ENCODE measurements at regions not wholly inside any gene's neighbourhood (a gene's known extent, or its start where the extent isn't known, plus 50 kb on each side); places are given as distances from the start of the nearest gene placed in this dataset.

DNA sequence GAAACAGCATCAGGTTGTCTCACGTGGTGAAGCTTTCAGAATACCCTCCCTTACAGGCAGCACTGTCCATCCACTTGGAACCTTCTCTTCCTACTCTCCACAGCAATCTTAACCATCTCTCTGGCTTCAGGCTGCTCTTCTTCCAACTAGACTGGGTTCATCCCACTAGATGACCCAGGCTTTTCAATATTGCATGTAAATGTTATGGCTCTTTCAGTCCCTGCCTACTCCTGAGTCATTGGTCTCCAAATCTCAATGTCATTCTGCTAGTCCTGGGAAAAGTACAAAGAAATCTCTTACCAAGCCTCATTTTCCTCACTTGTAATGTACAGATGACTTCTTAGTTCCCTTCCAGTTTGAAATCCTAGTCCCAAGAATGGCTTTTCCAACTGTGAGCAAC is 109.7 kb upstream of the CTNNB1 start:
- Histone ChIP-seq H3K4me3 (ENCODE audit: low read depth, low read length) (no peak overlapping the region), H3K36me3 (ENCODE audit: control insufficient read depth, insufficient read depth, low read length) (no peaks in the 10 kb centered on the region), H3K79me2 (no peaks in the 10 kb centered on the region), H3K4me2 (ENCODE audit: low read length) (no peak overlapping the region), H3K27ac (no peak overlapping the region), H3K9ac (no peak overlapping the region), H3K27me3 (ENCODE audit: control insufficient read depth, insufficient read depth, low read length) (no peaks in the 10 kb centered on the region), H3K9me3 (ENCODE audit: control insufficient read depth, low read length) (no peaks in the 10 kb centered on the region), H3K4me1 (no peaks in the 10 kb centered on the region), H2AFZ (no peak overlapping the region)
- TF ChIP-seq CTCF (IDR thresholded peaks at IDR 0.05) = no peak

DNA sequence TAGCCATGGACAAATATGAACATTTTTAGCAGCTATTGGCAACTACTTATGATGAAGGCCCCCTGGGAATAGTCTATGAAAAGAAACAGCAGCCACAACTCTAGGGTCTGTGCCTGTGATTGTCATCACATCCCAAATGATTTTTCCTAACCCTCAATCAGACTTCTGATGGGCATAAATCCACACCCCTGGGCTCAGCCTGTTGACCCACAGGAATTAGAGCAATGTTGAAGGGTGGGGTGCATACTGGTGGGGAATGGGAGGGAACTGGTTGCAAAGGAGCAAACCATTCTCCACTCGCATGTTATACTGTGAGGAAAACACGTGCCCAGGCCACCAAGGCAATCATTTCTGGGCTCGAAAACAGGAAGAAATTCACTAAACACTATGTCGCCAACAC is 106.5 kb upstream of the CTNNB1 start:
- Histone ChIP-seq H3K36me3 (ENCODE audit: control insufficient read depth, insufficient read depth, low read length) (no peaks in the 10 kb centered on the region), H3K9ac (no peak overlapping the region), H3K79me2 (no peaks in the 10 kb centered on the region), H3K4me2 (ENCODE audit: low read length) (no peak overlapping the region), H3K4me1 (no peaks in the 10 kb centered on the region), H3K27me3 (ENCODE audit: control insufficient read depth, insufficient read depth, low read length) (no peaks in the 10 kb centered on the region), H2AFZ (no peak overlapping the region), H3K27ac (no peak overlapping the region), H3K9me3 (ENCODE audit: control insufficient read depth, low read length) (no peaks in the 10 kb centered on the region), H3K4me3 (ENCODE audit: low read depth, low read length) (no peak overlapping the region)
- no peak for TF ChIP-seq CTCF (IDR thresholded peaks at IDR 0.05)

DNA sequence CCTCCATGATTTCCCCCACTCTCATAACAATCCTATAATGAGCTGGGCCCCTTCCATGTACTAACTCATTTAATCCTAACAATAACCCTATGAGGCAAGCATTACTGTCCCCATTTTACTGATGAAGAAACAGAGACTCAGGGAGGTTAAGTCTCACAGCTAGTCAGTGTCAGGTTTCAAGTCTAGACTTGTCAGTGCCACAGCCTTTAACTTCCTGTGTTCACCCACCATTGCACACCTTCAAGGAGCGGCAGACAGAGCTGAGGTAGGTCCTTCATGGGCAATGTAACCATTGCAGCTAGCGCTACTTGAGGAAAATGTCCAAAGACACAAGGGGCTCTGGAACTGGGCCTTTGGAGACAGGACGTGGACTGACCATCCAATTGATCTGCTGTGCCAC is 105.8 kb upstream of the CTNNB1 start:
- no peak overlapping the region for H3K9ac ChIP-seq
- H3K36me3 ChIP-seq (ENCODE audit: control insufficient read depth, insufficient read depth, low read length) = no peaks in the 10 kb centered on the region
- H2AFZ ChIP-seq = no peak overlapping the region
- no peak overlapping the region for H3K4me2 ChIP-seq (ENCODE audit: low read length)
- TF ChIP-seq CTCF (IDR thresholded peaks at IDR 0.05) = no peak
- H3K27me3 ChIP-seq (ENCODE audit: control insufficient read depth, insufficient read depth, low read length) = no peaks in the 10 kb centered on the region
- no peaks in the 10 kb centered on the region for H3K9me3 ChIP-seq (ENCODE audit: control insufficient read depth, low read length)
- H3K4me1 ChIP-seq = no peaks in the 10 kb centered on the region
- H3K4me3 ChIP-seq (ENCODE audit: low read depth, low read length) = no peak overlapping the region
- H3K27ac ChIP-seq = no peak overlapping the region
- no peaks in the 10 kb centered on the region for H3K79me2 ChIP-seq

DNA sequence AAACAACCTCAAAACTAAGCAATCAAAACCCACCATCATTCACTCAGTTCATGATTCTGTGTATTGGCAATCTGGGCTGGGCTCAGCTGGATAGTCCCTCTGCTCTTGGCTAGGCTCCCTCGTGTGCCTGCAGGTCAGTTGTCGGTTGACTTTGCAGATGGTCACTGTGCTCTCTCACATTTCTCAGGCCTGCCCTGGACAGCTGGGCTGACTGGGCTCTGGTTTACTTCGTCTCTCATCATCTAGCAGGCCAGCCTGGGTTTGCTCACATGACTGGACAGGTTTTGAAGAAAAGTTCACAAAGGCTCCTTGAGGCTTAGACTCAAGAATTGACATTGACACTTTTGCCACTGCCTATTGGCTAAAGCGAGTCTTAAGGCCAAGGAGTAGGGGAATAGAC is 105.0 kb upstream of the CTNNB1 start:
- no peaks in the 10 kb centered on the region for H3K36me3 ChIP-seq (ENCODE audit: control insufficient read depth, insufficient read depth, low read length)
- no peaks in the 10 kb centered on the region for H3K79me2 ChIP-seq
- no peak overlapping the region for H3K4me3 ChIP-seq (ENCODE audit: low read depth, low read length)
- H2AFZ ChIP-seq = no peak overlapping the region
- no peak overlapping the region for H3K4me2 ChIP-seq (ENCODE audit: low read length)
- H3K4me1 ChIP-seq = no peaks in the 10 kb centered on the region
- H3K9ac ChIP-seq = no peak overlapping the region
- H3K9me3 ChIP-seq (ENCODE audit: control insufficient read depth, low read length) = no peaks in the 10 kb centered on the region
- H3K27ac ChIP-seq = no peak overlapping the region
- no peaks in the 10 kb centered on the region for H3K27me3 ChIP-seq (ENCODE audit: control insufficient read depth, insufficient read depth, low read length)
- no peak for TF ChIP-seq CTCF (IDR thresholded peaks at IDR 0.05)

GRCh38 chr3:41095702-41096101 is 103.6 kb upstream of the CTNNB1 start:
- H3K4me1 ChIP-seq = no peaks in the 10 kb centered on the region
- no peak overlapping the region for H3K27ac ChIP-seq
- H3K27me3 ChIP-seq (ENCODE audit: control insufficient read depth, insufficient read depth, low read length) = no peaks in the 10 kb centered on the region
- no peaks in the 10 kb centered on the region for H3K9me3 ChIP-seq (ENCODE audit: control insufficient read depth, low read length)
- H3K4me3 ChIP-seq (ENCODE audit: low read depth, low read length) = no peak overlapping the region
- no peak overlapping the region for H3K4me2 ChIP-seq (ENCODE audit: low read length)
- no peaks in the 10 kb centered on the region for H3K79me2 ChIP-seq
- no peak for TF ChIP-seq CTCF (IDR thresholded peaks at IDR 0.05)
- H3K9ac ChIP-seq = no peak overlapping the region
- no peak overlapping the region for H2AFZ ChIP-seq
- H3K36me3 ChIP-seq (ENCODE audit: control insufficient read depth, insufficient read depth, low read length) = no peaks in the 10 kb centered on the region
